HG02885 (cell line): ENCODE measurements at regions not wholly inside any gene's neighbourhood (a gene's known extent, or its start where the extent isn't known, plus 50 kb on each side); places are given as distances from the start of the nearest gene placed in this dataset.
A peak's percentile ranks its signal among the peaks of the same experiment; 100 is the strongest.

ENCODE experiments used
- ATAC-seq: cut with Tn5 transposase; IDR thresholded peaks from one replicate; pipeline ENCODE4 v1.9.1; 2021; ENCODE audit warnings: mild to moderate bottlenecking; ENCODE audit not compliant: unreplicated experiment, poor library complexity

DNA sequence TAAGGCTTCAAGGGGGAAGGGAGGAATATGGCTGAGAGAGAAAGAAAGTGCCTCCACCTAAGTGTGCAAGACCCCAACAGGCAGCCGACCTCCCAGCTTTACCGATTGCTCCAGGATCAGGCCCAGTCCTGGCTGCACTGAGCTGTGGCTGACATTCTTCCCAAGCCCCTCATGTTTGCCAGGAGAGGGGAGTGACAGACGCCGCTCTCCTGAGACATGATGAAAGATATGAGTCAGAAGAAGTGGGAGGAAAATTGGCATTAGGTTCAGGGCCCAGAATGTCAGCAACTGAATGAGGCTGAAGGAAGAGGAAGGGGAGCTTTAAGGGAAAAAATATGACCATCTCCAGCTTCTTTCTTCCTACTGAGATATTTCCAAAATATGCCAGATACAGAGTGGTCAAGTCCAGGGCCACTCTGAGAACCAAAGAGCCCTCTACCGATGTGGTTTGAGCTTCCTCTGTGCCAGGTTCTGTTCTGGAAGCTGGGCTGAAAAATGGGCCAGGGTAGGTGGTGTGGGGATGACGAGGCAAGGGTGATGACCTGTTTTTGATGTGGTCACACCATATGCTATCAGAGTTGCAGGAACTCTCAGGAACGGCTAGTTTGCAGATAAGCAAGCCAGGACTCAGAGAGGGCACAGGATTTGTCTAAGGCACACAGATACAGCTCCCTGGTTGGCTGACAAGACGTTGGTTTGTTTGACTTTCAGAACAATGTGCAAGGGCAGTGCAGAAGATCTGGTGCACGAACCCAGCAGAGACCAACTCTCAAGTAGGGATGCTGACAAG lies 176.7 kb downstream of the SOX9 start:
- no peak for ATAC-seq

DNA sequence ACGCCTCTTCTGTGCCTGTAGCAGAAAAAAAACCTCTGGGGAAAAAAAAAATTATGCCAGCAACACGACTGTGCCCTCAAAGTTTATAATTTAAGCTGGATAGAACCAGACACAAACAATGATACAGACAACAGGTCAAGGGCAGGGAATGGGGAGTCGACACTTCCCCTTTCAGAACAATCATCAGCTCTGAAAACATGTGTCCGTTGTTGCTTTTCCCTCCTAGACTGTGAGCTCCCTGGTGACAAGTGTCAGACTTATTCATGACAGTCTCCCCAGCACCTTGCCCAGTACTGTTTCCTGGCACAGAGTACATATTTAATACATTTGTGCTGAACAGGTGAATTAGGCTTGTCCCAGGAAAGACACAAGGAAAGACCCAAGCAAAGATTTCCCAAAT lies 178.3 kb downstream of the SOX9 start:
- no peak for ATAC-seq

DNA sequence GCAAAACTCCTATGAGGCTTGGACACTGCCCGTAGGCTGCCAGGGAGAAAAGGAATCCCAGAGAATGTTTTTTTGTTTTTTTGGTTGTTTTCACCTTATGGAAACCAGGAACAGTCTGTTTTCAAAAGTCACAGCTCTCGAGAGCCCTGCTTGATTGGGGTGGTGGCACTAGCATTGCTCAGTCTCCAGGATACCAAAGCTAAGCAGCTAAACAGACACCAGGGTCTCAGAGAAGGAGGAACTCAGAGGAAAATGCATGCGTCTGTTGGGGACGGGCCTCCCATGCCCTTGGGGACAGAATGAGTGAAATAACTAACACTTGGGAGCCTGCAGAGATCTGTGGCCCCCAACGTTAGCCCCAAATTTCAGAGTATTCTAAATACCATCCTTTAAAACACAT lies 178.8 kb downstream of the SOX9 start:
- no peak for ATAC-seq

DNA sequence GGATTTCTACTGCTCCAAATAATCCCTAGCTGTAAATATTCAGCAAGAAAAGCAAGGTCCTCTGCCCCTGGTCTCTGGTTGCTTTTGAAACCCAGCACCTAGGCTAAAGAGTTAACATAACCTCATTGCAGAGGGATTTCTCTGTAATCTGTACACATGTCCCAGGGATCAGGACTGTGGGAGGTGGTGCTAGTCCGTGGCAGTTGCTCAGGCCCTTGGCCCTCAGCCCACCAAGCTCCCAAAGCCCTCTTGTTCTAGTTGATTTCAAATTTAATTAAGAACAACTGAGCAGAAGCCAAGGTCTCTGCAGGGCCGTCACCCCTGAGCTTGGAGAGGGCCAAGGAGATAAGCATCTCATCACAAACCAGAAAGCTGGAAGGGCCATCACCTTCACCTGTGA lies 181.1 kb downstream of the SOX9 start:
- ATAC-seq, result no peak

DNA sequence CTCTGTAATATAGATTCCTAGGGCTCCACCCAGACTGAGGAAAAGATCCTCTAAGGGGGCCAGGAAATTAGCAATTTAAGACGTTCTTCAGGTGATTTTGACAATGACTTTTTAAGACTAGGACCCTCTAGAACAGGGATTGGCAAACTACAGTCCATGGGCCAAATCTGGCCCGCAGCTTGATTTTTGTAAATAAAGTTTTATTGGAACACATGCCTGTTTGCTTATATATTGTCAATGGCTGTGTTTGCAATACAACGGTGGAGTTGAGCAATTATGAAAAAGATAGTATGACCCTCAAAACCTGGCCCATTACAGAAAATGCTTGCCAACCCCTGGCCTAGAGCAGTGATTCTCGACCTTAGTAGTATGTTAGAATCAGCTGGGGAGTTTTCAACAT lies 181.9 kb downstream of the SOX9 start:
- no peak for ATAC-seq

DNA sequence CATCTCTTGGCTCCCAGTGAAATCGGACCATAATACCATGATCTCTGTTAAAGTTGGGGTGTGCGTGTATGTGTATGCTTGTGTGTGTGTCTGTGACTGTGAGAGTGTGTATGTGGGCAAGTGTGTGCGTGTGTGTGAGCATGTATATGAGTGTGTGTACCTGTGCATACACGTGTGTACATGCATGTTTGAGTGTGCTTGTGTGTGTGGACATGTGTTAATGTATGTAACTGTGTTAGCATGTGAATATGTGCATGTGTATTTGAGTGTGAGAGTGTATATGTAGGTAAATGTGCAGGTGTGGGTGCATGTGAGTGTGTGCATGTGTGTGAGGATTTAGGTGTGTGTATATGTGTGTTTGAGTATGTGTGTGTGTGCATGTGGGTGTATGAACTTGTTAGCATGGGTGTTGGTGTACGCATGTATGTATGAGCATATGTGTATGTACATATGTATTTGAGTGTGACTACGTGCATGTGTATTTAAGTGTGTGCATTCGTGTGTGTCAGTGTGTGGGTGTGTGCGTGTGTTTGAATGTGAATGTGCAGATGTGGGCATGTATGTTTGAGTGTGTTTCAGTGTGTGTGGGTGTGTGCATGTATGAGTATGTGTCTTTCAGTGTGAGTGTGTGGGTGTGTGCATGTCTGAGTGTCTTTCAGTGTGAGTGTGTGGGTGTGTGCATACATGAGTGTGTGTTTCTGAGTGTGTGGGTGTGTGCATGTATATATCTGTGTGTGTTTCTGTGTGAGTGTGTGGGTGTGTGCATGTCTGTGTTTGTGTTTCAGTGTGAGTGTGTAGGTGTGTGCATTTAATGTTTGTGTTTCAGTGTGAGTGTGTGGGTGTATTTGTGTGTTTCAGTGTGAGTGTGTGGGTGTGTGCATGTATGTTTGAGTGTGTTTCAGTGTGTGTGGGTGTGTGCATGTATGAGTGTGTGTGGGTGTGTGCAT lies 183.2 kb downstream of the SOX9 start:
- no peak for ATAC-seq

DNA sequence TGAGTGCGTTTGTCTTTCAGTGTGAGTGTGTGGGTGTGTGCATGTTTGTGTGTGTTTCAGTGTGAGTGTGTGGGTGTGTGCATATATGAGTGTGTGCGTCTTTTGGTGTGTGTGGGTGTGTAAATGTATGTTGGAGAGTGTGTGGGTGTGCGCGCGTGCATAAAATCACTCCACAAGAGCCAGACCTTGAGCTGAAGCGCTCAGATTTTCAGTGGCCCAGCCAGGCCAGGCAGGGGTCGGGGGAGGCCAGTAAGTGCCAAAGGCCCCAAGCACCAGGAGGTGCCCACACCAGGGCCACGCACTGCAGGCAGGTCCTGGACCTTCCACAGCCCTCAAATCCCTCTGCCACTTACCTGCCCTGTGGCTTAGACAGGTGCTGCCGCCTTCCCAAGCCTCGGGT lies 184.0 kb downstream of the SOX9 start:
- ATAC-seq, result no peak

DNA sequence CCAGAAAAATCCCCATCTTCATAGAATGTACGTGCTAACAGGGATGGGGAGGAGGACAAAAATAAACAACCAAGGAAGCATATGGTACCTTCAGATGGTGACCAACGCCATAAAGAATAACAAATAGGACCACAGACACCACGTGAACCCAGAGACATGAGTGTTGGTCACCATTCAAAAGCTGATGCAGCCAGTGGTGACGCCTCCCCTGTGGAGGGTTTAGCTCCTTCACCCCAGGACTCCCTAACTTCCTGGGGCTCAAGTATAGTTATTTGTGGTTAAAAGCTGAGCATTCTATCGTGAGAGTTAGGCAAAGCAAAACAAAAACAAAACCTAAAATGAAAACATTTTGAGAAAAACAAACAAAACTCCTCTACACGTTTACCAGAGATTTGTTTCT lies 184.7 kb downstream of the SOX9 start:
- ATAC-seq, result no peak

DNA sequence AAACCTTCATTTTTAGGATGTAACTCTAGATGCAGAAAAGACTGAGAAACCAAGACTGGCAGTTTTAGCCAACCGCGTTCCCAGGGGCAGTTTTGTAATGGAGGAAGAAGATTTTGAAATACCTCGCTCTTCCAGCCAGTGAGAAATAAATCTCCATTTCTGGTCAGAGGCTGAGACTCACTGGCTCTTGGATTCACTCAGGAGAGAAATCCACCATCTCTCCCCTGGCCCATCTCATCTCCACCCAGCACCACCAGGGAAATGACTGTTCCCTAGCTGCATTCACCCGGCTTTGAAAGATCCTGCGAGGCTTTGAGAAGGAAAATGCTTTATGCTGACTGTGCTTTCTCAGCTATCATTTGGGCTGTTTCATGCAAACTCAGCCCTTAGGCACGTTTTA lies 185.2 kb downstream of the SOX9 start:
- ATAC-seq, result no peak

DNA sequence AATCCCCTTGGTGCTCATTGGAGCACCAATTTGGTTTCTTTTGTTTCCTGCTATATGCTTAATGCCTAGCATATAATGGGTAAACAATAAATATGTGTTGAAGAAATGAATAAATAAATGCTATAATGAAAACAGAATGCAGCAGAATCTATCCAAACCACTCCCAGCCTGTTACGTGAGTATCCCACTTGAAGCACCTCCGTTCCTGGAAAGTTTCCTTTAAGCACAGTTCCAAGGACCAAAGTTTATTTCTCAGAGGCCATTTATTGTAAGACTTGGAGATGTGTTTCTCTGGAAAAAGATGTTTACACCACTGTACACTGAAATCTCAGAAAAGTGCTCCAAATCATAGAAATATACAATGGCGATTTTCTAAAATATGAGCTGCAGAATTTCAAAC lies 187.0 kb downstream of the SOX9 start:
- ATAC-seq, result no peak

DNA sequence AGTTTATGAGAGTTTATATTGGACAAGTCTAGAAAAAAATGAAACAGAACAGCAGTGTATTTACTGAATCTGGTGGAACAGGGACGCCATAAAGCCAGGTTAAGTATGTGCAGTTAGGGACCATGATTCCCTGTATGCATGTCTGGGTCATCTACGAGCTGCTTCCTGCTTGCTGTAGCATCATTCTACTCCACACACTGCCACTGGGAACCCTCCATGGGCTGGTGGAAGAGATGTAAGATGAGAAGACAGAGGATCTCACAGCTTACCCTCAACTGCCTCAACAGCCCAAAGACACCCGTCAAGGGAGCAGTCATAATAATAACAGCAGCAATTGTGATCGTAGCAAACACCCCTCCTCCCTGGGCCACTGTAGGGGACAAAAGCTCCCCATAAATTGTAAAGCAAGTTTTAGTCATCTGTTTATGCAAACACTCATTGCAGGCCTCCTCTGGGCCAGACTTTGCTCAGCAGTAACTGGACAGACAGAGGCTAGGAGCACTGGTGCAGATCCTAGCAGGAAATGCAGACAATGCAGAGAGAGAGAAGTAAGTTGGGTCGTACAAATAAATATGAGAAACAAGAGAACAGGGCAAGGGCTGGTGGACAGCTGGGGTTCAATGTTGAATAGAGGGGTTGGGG lies 188.0 kb downstream of the SOX9 start:
- ATAC-seq, result peak; percentile 45

DNA sequence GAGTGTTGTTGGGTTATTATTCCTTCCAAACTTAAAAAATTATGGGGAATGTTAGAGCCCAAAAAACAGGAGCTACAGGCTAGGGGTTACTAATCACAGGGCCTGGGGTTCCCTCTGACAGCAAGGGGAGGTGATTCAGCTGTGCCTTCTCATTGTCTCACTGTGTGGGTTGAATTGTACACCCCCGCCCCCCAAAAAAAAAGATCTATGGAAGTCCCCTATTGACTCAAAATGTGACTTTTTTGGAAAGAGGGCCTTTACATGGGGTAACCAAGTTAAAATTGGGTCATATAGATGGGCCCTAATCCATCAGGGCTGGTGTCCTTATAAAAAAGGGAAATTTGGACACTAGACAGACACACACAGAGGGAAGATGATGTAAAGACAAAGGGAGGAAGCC lies 190.2 kb downstream of the SOX9 start:
- ATAC-seq, result peak; percentile 34

DNA sequence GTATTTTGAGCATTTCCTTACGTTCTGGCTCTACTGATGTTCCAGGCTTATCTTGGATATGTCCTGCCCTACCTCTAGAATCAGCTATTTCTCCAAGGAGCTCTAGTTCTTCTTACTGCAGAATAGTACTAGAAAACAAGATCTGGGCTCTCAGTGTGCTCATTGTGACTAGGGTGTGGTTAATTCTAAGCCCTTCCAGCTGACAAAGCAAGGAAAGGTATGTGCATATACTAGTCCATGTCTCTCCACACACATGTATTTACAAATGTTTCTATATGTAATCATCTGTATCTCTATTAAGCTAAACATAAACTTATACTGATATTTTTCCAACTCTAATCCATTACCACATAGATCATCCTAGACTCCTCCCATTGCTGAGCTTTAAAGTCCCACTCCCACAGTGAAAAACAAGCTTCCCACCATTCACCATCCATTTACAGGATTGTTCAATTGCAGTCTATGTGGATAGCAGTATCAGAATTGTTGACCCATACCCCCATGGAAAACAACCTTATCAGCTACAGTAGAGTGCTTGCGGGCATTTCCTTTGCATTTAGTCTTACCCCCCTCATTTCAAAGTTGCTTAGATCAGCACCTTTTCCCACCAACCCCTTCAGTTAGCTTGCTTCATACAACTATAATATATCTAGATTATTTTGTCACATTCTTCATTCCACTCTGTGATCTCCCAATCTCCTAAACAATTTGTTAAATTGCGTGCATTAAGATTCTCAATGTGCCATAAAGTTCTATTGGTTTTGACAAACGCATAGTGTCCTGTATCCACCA lies 194.5 kb downstream of the SOX9 start:
- ATAC-seq, result no peak

DNA sequence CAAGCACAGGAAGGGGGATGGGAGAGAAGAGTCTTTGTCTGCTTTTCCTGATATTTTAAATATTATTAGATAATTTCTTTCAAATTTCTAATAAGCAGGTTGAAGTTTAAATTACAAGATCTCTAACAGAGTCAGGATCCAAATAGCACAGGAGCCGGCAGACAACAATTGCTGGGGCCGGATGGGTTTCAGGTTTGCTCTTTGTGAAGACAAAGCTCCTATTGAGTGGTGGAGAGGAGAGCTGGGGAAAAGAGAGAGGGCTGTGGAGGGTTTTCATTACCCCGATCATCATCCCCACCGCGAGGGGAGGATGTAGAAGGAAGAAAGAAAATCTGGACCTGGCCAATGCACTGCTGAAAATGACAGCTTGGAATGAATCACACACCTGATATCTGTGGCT lies 197.3 kb downstream of the SOX9 start:
- peak; percentile 5 for ATAC-seq

DNA sequence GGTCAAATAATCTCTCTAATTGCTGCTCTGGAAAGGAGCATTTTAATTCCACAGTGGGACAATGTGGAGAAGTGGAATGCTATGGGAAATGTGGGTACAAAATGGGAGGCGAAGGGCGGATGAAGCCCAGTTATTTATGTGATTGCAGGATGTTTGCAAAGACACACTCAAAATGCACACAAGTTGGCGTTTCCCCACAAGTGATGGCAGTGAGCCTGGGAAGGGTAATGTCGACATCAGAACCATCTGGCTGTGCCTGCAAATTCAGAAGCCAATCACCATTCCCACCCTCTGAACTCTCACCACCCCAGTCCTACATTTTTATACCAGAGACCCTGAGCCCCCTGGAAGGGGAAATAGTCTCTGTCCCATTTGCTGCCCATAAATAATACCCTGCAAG lies 201.1 kb downstream of the SOX9 start:
- ATAC-seq, result no peak

DNA sequence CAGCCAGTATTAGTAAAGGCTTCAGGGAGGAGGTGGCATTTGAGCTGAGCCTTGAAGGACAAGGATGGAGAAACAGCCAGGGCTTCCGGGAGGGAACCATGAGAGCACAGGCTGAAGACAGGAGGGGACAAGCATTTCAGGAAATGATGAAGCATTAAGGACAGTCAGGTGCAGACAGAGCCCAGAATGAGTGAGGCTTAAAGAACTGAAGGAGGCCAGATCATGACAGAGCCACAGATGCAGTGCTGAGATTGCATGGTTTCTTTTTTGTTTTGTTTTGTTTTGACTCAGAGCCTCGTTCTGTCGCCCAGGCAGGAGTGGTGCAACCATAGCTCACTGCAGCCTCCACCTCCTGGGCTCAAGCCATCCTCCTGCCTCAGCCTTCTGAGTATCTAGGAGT lies 211.5 kb downstream of the SOX9 start:
- peak; percentile 86 for ATAC-seq

DNA sequence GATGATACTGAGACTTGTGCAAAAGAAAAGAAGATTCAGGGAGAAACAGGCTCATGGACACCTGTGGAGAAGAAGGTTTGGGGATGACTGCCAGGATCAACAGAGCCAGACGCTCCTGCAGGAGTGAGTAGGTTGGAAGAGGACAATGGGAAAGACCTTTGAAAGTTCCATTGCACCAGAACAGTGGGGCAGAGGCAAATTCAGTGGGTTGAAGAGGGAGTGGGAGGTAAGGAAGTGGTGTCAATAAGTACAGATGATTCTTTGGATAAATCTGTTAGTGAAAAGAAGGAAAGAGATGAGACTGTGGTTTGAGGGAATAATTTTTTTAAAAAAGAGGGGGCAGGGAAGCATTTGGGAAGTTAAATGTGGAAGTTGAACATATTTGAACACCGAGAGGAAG lies 212.8 kb downstream of the SOX9 start:
- no peak for ATAC-seq

DNA sequence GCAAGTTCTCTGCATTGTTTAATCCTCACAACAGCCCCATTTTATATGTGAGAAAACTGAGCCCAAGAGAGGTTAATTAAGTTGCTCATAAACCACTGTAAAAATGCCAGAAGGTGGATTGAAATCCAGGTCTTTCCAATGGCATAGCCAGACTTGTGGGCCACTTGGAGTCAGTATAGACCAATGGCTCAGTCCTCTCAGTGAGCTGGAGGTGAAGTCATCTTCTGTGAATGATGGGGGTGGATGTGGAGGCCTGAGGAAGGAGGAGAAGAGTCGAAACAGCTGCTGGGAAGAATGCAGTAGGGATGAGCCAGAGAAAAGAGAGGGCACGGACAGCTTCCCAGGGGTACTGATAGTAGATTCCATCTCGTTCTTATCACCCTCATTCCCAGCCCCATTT lies 213.4 kb downstream of the SOX9 start:
- no peak for ATAC-seq

DNA sequence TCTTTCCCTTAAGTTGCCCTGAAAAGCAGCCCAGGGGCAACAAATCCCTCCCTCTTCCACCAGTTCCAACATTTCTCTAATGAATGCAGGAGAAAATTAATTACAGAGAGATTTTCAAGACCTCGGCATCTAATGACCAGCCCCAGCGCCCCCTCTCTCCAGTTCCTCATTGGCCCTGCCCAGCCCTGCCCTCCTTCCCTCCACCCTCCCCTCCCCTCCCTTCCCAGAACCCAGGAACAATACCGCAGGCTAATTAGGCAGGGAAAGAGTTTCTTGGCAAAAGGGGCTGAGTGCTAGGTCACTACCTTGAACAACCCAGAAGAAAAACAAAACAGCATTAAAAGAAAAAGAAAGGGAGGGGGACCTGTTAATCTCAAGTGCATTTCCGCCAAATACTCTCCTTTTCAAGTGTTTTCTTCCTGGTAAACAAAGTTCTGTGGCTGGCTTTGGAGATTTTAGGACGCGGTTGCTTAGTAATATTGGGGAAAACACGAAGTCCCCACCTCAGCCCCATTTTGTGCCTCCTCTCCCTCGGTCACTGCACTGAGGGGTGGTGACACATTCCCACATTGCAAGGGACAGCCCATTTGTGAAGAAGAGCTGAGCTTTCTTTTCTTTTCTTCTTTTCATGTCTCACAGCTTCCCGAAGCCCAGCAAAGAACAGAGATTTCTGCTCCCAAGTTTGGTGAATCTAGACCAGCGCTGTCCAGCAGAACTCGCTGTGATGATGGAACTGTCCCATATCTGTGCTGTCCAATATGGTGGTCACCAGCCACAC lies 215.4 kb downstream of the SOX9 start:
- no peak for ATAC-seq

DNA sequence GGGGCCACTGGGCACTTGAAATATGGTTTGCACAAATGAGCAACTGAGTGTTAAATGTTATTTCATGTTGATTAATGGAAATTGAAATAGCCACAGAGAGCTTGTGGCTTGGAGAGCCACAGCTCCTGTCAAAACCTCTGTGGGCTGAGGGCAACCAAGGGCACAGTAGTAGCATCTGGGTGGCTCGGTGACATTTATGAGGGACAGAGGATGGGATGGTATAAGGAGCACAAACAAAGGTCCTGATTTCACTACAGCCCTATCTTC lies 215.9 kb downstream of the SOX9 start:
- no peak for ATAC-seq
